Activated T-helper 17 cell treated with anti-CD3 and anti-CD28 coated beads, Interleukin-2, amount 50 U/mL, for 72 hours (primary cell): ENCODE measurements at regions not wholly inside any gene's neighbourhood (a gene's known extent, or its start where the extent isn't known, plus 50 kb on each side); places are given as distances from the start of the nearest gene placed in this dataset.

Source experiments
- ATAC-seq: fragments of 150-1000 bp; cut with Tn5 transposase; replicated peaks from 2 replicates; pipeline ENCODE4 v1.10.0; 2021; ENCODE audit warnings: mild to moderate bottlenecking, moderate library complexity
- H3K27ac Mint-ChIP-seq: one replicate; pipeline ENCODE4 v1.8.0; 2022; ENCODE audit warnings: mixed read lengths
- H3K27me3 Mint-ChIP-seq: one replicate; pipeline ENCODE4 v1.8.0; 2022; ENCODE audit warnings: mixed read lengths
- H3K36me3 Mint-ChIP-seq: one replicate; pipeline ENCODE4 v1.8.0; 2022; ENCODE audit warnings: low read depth, mild to moderate bottlenecking, mixed read lengths
- H3K4me1 Mint-ChIP-seq: one replicate; pipeline ENCODE4 v1.8.0; 2022; ENCODE audit warnings: mixed read lengths
- H3K4me3 Mint-ChIP-seq: one replicate; pipeline ENCODE4 v1.8.0; 2022; ENCODE audit warnings: mild to moderate bottlenecking, mixed read lengths
- H3K9me3 Mint-ChIP-seq: one replicate; pipeline ENCODE4 v1.8.0; 2022; ENCODE audit warnings: mixed read lengths

DNA sequence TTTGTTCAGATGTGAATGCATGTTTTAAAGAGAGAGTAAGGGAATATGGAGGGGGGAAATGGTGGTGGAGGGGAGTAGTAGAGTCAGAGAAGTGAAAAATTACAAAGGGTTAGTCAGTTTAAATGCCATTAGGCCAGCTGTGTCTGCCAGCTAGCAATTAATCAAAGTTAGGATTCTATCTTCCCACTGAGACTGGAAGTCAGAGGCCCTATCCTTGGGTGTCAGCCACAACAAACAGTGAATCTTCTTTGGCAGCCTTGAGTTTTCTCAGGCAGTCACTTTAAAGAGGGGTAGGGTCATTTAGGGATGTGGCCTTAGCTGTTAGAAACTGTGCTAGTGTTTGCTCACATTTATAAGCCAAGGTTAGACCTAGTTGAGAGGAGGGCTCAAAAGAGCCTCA lies 120.5 kb upstream of the BTBD3 start:
- H3K36me3 Mint-ChIP-seq, result no peaks in the 10 kb centered on the region
- H3K4me1 Mint-ChIP-seq, result no peaks in the 10 kb centered on the region
- no peak overlapping the region for H3K27ac Mint-ChIP-seq
- no peaks in the 10 kb centered on the region for H3K27me3 Mint-ChIP-seq
- no peak for ATAC-seq
- H3K9me3 Mint-ChIP-seq, result peaks cover 18% of the 10 kb centered on the region
- no peak overlapping the region for H3K4me3 Mint-ChIP-seq

- ATAC-seq, result no peak
- Mint-ChIP-seq H3K9me3 (peaks cover 19% of the 10 kb centered on the region), H3K27ac (no peak overlapping the region), H3K4me1 (no peaks in the 10 kb centered on the region), H3K27me3 (no peaks in the 10 kb centered on the region), H3K4me3 (no peak overlapping the region), H3K36me3 (no peaks in the 10 kb centered on the region)
These were observed 118.4 kb upstream of the BTBD3 start for GRCh38 chr20:11799281-11799684.

DNA sequence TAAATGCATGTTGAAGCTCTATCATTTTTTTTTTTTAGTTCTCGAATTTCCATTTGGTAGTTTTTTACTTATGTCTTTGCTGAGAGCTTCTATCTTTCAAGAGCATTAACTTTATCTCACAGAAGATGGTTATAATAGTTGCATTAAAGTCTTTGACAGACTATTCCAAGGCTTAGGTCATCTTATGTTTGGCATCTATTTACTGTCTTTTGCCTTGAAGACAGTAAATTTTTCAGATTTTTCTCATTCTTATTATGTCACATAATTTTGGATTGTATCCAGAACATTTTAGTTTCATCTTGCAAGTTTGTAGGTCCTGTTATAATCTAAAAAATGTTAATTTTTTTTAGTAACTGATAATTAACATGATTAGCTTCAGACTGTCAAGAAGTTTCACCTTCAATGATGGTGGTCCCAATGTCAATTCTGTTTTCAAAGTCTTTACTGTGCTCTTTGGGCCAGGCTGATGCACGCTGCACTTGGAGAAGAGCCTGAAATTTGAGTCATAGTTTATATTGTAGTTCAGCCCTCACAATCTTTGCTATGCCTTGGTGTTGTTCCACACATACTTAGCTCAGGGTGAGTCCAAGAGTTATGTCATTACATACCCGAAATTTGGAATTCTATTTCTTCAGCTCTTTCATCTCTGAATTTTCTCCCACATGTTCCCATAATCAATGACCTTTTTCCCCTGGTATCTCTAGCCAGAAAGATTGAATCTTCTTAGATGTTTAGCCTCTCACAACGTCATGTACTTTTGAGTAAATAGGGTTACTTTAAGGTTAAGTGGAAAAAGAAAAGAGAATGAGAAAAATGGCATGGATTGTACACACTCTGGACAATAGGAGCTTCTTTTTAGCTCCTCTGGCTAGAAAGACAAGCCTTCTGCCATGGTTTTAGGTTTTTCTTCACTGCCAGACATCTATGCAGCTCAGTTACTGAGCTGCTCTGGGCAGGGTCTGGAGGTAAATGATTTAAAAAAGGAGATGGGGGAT lies 110.3 kb upstream of the BTBD3 start:
- Mint-ChIP-seq H3K4me3 (no peak overlapping the region), H3K36me3 (no peaks in the 10 kb centered on the region), H3K9me3 (peaks cover 5% of the 10 kb centered on the region), H3K27me3 (no peaks in the 10 kb centered on the region), H3K4me1 (no peaks in the 10 kb centered on the region), H3K27ac (no peak overlapping the region)
- ATAC-seq, result no peak

GRCh38 chr20:11808841-11809240 lies 108.9 kb upstream of the BTBD3 start:
- no peaks in the 10 kb centered on the region for H3K27me3 Mint-ChIP-seq

DNA sequence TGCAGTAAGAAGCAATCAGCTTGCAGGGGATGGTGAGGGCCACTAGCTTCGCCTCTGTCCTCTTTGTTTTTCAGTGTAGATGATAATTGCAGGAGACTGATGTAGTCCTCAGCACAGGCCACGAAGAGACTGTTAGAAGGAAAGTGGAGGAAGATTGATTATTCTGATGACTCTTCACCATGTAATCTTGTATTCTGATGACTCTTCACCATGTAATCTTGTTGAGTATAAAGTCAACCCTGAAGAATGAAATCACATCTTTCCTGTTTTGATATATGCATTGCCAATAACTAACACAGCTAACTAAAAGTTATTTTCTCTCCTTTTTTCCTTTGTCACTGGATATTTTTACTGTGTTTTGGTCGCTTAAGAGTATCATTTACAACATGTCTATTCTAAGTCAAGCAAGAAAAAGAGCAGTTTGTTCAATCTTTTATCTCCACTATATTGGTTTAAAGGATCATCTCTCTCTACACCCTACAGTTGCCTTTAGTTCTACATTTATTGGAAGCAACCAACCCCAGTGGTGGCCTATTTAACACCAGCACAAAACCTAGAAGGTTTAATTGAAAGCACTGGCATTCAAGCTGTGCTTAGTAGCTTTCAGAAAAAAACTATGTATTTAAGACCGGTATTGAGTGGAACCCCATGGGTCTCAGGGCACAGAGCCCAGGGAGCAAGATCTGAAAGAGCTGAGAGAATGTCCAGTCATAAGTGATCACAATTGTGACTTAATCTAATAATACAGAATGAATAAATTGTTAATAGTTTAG lies 107.2 kb upstream of the BTBD3 start:
- H3K4me1 Mint-ChIP-seq, result no peaks in the 10 kb centered on the region
- H3K27me3 Mint-ChIP-seq, result no peaks in the 10 kb centered on the region
- no peak overlapping the region for H3K4me3 Mint-ChIP-seq
- no peak for ATAC-seq
- H3K9me3 Mint-ChIP-seq, result peaks cover 4% of the 10 kb centered on the region
- no peak overlapping the region for H3K27ac Mint-ChIP-seq
- no peaks in the 10 kb centered on the region for H3K36me3 Mint-ChIP-seq

More at GRCh38 chr20:11808841-11809240, 108.9 kb upstream of the BTBD3 start:
- peaks cover 1% of the 10 kb centered on the region for H3K9me3 Mint-ChIP-seq
- H3K4me1 Mint-ChIP-seq, result no peaks in the 10 kb centered on the region
- no peak for ATAC-seq
- H3K4me3 Mint-ChIP-seq, result no peak overlapping the region
- H3K27ac Mint-ChIP-seq, result no peak overlapping the region
- no peaks in the 10 kb centered on the region for H3K36me3 Mint-ChIP-seq

- H3K27ac Mint-ChIP-seq, result no peak overlapping the region
- no peak for ATAC-seq
- no peaks in the 10 kb centered on the region for H3K4me1 Mint-ChIP-seq
- H3K9me3 Mint-ChIP-seq, result peaks cover 5% of the 10 kb centered on the region
- no peaks in the 10 kb centered on the region for H3K36me3 Mint-ChIP-seq
- no peaks in the 10 kb centered on the region for H3K27me3 Mint-ChIP-seq
- no peak overlapping the region for H3K4me3 Mint-ChIP-seq
These were observed 104.4 kb upstream of the BTBD3 start for GRCh38 chr20:11813106-11813890.

GRCh38 chr20:11814267-11814666 lies 103.4 kb upstream of the BTBD3 start:
- no peaks in the 10 kb centered on the region for H3K27me3 Mint-ChIP-seq
- peaks cover 9% of the 10 kb centered on the region for H3K9me3 Mint-ChIP-seq
- no peak overlapping the region for H3K4me3 Mint-ChIP-seq
- no peak overlapping the region for H3K27ac Mint-ChIP-seq
- no peaks in the 10 kb centered on the region for H3K4me1 Mint-ChIP-seq
- H3K36me3 Mint-ChIP-seq, result no peaks in the 10 kb centered on the region
- no peak for ATAC-seq

DNA sequence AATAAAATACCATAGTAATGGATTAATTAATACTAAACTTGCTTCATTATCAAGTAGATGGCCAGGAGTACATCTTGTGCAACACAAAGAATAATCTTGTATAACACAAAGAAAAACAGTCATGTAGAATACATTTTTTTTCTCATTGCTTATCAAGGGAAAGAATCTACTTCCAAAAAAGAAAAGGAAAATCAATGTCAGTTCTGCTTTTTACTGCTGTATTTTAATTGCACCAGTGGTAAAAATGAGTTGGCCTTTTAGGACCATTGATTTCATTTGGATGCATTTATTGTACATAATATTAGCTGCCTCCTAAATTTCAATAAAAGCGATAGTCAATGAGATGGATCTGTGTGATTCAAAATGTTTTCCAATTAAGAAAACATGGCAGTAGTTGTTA lies 96.9 kb upstream of the BTBD3 start:
- no peak for ATAC-seq
- Mint-ChIP-seq H3K9me3 (peaks cover 4% of the 10 kb centered on the region), H3K36me3 (no peaks in the 10 kb centered on the region), H3K4me1 (no peaks in the 10 kb centered on the region), H3K4me3 (no peak overlapping the region), H3K27me3 (no peaks in the 10 kb centered on the region), H3K27ac (no peak overlapping the region)

GRCh38 chr20:11822540-11822794 lies 95.2 kb upstream of the BTBD3 start:
- Mint-ChIP-seq H3K27ac (no peak overlapping the region), H3K4me1 (no peaks in the 10 kb centered on the region), H3K36me3 (no peaks in the 10 kb centered on the region)

GRCh38 chr20:11826334-11826733 lies 91.4 kb upstream of the BTBD3 start:
- Mint-ChIP-seq H3K27ac (no peak overlapping the region), H3K4me3 (no peak overlapping the region), H3K36me3 (no peaks in the 10 kb centered on the region), H3K9me3 (peaks cover 12% of the 10 kb centered on the region), H3K27me3 (no peaks in the 10 kb centered on the region), H3K4me1 (no peaks in the 10 kb centered on the region)
- no peak for ATAC-seq

More at GRCh38 chr20:11822540-11822794, 95.2 kb upstream of the BTBD3 start:
- Mint-ChIP-seq H3K4me3 (no peak overlapping the region), H3K27me3 (no peaks in the 10 kb centered on the region), H3K9me3 (peaks cover 4% of the 10 kb centered on the region)
- no peak for ATAC-seq

GRCh38 chr20:11832397-11832796 lies 85.3 kb upstream of the BTBD3 start:
- Mint-ChIP-seq H3K4me1 (no peaks in the 10 kb centered on the region), H3K9me3 (peaks cover 20% of the 10 kb centered on the region), H3K27ac (no peak overlapping the region), H3K36me3 (no peaks in the 10 kb centered on the region), H3K27me3 (no peaks in the 10 kb centered on the region), H3K4me3 (no peak overlapping the region)
- ATAC-seq, result no peak

- Mint-ChIP-seq H3K27ac (no peak overlapping the region), H3K9me3 (peaks cover 20% of the 10 kb centered on the region), H3K4me1 (no peaks in the 10 kb centered on the region), H3K36me3 (no peaks in the 10 kb centered on the region), H3K27me3 (no peaks in the 10 kb centered on the region), H3K4me3 (no peak overlapping the region)
- no peak for ATAC-seq
These were observed 84.8 kb upstream of the BTBD3 start for GRCh38 chr20:11832851-11833250.

DNA sequence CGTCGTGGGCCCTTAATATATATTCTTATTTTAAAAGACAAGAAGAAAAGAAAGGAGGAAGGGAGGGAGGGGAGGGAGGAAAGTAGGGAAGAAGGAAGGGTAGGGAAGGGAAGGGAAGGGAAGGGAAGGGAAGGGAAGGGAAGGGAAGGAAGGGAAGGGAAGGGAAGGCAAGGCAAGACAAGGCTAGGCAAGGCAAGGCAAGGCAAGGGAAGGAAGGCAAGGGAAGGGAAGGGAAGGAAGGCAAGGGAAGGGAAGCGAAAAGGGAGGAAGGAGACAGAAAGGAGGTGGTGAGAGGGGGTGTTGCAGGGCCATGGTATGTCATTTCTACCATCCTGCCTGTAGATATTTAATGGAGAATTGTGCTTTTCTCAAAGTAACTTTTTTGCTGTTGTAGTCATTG lies 83.9 kb upstream of the BTBD3 start:
- H3K36me3 Mint-ChIP-seq, result no peaks in the 10 kb centered on the region
- no peaks in the 10 kb centered on the region for H3K27me3 Mint-ChIP-seq
- no peak overlapping the region for H3K27ac Mint-ChIP-seq
- H3K4me3 Mint-ChIP-seq, result no peak overlapping the region
- H3K4me1 Mint-ChIP-seq, result no peaks in the 10 kb centered on the region
- H3K9me3 Mint-ChIP-seq, result peaks cover 20% of the 10 kb centered on the region
- ATAC-seq, result no peak

DNA sequence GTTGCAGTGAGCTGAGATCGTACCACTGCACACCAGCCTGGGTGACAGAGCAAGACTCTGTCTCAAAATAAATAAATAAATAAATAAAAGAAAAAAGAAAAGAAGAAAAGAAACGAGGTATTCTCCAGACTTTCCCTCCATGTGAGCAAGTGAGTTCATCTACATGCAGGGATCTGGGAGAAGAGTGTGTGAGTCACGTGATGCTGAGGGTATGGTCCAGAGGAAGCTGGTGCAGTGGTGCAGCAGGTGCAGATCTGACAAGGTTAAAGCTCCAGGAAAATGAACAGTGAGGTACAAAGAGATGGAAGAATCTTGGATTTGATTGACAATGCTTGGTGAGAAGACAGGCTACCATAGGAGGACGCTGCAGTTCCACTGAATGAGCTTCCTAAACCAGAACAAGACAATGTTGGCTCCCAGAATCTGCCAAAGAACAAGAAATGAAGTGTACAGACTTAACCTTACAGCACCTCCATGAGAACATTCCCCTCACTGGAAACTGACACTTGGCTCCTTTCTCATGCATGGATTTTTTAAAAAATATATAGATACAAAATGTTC lies 79.5 kb upstream of the BTBD3 start:
- Mint-ChIP-seq H3K36me3 (no peaks in the 10 kb centered on the region), H3K4me1 (no peaks in the 10 kb centered on the region), H3K4me3 (no peak overlapping the region), H3K27ac (no peak overlapping the region), H3K9me3 (peaks cover 16% of the 10 kb centered on the region), H3K27me3 (no peaks in the 10 kb centered on the region)
- ATAC-seq, result no peak
